GM18907 (cell line): ENCODE measurements at regions not wholly inside any gene's neighbourhood (a gene's known extent, or its start where the extent isn't known, plus 50 kb on each side); places are given as distances from the start of the nearest gene placed in this dataset.

Experiments used
- ATAC-seq: cut with Tn5 transposase; IDR thresholded peaks from one replicate; pipeline ENCODE4 v1.9.1; 2021; ENCODE audit warnings: mild to moderate bottlenecking, moderate library complexity; ENCODE audit not compliant: unreplicated experiment

- no peak for ATAC-seq
Measured at GRCh38 chr4:132991111-132991510, 158.0 kb upstream of the PCDH10 start.

DNA sequence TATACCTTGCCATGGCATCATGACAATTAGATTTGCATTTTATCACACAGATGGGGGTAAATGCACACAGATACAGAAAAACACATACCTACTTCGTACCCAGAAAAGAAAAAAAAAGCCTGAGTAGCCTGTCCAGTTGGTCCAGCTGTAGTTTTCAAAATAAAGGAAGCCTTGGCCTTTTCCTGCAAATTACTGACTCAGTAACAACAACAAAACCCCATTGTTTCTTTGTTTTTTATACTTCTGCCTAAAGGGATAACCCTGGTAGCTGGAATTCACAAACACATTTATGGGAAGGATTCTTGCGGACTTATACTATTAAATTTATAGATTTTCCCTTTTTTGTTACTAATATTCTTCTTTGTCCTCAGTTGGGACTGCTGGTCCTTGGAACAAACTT lies 156.4 kb upstream of the PCDH10 start:
- no peak for ATAC-seq

DNA sequence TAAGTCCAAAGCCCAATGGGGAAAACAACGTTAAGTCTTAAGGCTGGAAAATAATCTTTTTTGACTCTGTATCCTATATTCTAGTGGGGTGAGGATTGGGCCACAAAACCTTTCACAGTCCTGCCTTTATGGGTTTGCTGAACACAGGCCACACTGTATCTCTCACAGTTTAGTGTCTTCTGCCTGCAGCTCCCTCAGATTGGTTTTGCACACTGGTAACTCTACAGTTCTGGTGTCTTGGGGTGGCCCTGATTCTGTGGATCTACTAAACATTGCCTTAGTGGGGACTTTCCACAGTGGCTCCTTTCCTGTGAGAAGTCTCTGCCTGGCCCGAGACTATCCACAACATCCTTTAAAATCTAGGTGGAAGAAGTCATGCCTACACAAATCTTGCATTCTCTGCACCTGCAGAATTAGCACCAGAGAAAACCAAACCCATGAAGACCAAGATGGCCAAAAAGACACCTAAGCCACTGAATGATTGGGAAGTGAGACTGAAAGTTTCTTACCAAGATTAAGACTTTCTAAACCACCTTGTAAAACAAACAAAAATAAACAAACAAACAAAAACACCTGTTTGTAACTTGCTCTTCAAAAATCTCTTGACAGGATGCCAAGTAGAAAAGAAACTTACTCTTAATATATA lies 150.4 kb upstream of the PCDH10 start:
- no peak for ATAC-seq

- ATAC-seq: no peak
Measured at GRCh38 chr4:133000012-133000411, 149.1 kb upstream of the PCDH10 start.

- no peak for ATAC-seq
Measured at GRCh38 chr4:133003169-133003568, 145.9 kb upstream of the PCDH10 start.

DNA sequence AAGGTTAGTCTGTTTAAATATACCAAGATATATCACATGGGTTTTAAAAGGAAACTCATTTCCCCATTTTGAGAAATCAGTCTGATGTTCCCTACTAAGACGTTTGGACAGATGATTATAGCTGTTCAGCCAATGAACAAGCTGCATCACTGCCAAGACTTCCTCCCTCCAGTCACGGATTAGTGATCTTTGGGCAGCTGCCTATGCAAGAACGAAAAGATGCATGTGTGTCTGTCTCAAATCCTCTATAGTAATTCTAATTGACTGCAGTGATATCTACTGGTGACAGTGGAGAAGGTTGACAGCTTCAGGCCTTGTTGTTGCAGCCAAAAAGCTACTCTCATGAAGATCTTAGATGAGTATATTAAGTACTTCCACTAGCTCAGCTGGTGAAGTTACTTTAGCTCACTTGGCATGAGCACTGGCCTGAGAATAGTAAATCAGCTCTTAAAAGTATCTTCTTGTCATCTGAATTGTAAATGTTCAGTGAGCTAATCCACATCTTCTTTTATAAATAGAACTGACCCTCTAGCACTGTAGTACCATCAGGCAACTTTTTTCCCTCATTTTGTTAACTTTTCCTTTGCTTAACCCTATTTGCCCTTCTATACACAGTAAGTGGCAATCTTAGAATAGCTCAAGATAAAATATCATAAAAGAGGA lies 134.5 kb upstream of the PCDH10 start:
- no peak for ATAC-seq

DNA sequence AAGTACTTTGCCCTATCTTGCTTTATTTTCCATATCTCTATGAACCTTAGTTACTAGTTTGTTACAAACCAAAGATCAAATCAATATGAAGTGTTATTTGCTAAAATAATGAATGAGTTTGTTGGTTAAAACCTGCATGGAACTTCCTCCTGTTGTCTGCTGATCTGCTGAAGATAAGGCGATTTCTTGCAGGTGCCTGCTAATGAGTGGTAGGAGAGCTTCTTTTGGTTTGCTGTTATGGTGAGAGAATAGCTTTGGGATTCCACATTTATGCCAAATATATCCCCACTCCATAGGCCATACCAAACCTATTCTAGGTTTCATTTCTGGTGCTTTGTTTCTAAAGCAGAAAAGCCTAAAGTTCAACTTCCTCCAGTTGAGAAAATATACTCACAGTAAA lies 103.8 kb upstream of the PCDH10 start:
- no peak for ATAC-seq

- ATAC-seq: no peak
Measured at GRCh38 chr4:133046156-133046555, 102.9 kb upstream of the PCDH10 start.

- no peak for ATAC-seq
Measured at GRCh38 chr4:133058701-133059100, 90.4 kb upstream of the PCDH10 start.

GRCh38 chr4:133059117-133059516 lies 90.0 kb upstream of the PCDH10 start:
- ATAC-seq: no peak

DNA sequence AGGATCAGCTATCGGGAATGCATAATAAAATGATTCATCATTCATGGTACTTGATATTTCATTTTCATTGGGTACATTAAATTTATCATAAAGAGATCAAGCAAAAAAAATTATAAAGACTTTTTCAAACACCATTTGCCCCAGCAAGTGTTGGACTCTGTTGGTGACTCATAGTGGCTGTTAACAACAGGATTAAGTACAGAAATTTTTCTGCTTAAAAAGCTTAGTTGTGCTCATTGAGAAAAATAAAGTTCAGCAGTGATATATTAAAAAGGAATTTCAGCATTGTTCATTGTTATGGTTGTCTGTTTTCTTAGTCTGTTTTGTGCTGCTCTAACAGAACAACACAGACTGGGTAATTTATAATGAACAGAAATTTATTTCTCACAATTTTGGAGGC lies 86.2 kb upstream of the PCDH10 start:
- ATAC-seq: no peak

- ATAC-seq: no peak
Measured at GRCh38 chr4:133068083-133068482, 81.0 kb upstream of the PCDH10 start.

- ATAC-seq: no peak
Measured at GRCh38 chr4:133081246-133081645, 67.8 kb upstream of the PCDH10 start.

DNA sequence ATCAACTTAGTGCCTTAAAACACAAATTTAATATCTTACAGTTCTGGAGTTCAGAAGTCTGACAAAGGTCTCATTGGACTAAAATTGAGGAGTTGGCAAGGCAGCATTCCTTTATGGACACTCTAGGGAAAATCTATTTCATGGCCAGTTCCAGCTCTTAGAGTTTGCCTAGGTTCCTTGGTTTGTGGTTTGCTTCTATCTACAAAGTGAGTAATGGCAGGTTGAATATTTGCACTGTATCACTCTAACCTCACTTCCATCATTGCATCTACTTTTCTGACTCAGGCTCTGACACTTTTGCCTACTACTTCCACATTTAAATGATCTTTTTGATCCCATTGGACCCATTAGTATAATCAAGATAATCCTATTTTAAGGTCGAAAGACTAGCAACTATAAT lies 64.7 kb upstream of the PCDH10 start:
- no peak for ATAC-seq

GRCh38 chr4:133095591-133095990 lies 53.5 kb upstream of the PCDH10 start:
- no peak for ATAC-seq

DNA sequence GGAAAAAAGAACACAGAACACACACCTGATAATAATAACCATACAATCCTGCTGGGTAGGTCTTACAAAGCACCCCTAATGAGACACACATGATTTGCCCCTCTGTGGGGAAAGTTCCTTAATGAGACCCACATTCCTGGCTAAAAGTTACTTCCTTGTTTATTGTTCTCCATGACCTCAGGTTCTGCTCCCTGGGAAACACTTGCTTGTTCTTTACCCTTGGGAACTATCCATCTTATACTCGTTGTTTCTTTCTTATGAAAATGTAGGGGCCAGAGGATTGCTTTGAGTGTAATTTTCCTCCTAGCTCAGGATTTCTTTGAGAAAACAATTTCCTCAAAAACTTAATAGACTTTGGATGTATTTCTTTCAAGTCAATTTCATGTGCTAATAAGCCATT lies 52.1 kb upstream of the PCDH10 start:
- no peak for ATAC-seq
